K562 (cell line): ENCODE measurements at regions not wholly inside any gene's neighbourhood (a gene's known extent, or its start where the extent isn't known, plus 50 kb on each side); places are given as distances from the start of the nearest gene placed in this dataset.

Source experiments
- MTA2 ChIP-seq: fragments of 450-650 bp; IDR thresholded peaks from 2 replicates; pipeline ENCODE4 v1.6.1; 2016; ENCODE audit warnings: low read depth
- MYNN ChIP-seq, 2 experiments: sonication (generic); formaldehyde crosslinking in 1 of 2; IDR thresholded peaks; 2 replicates each; pipeline versions ENCODE4 v1.5.0 to v1.6.1; 2016 to 2020; ENCODE audit warnings: antibody characterized with exemption in 1 of 2, missing genetic modification reagents in 1 of 2
- NR1H2 ChIP-seq: sonication (generic); formaldehyde crosslinking; IDR thresholded peaks from 2 replicates; pipeline ENCODE4 v1.4.0; 2020; ENCODE audit warnings: mild to moderate bottlenecking, missing genetic modification reagents
- U2AF1 ChIP-seq: fragments of 200-400 bp; formaldehyde crosslinking; optimal IDR thresholded peaks from 2 replicates; pipeline ENCODE3; 2017; ENCODE audit warnings: mild to moderate bottlenecking, low read depth, low read length, moderate library complexity
- ZNF57 ChIP-seq: fragments of 450-650 bp; formaldehyde crosslinking; IDR thresholded peaks from 2 replicates; pipeline ENCODE4 v1.4.0; 2020; ENCODE audit warnings: mild to moderate bottlenecking, moderate library complexity
- TF ChIP-seq, protein P1 (sequence below), 3 experiments: IDR thresholded peaks in 2 of 3; conservative IDR thresholded peaks in 1 of 3; 2 replicates each; pipeline ENCODE4 v1.5.1; 2011 to 2012; ENCODE audit warnings: low read length in 3 of 3, mild to moderate bottlenecking in 3 of 3, control low read depth in 2 of 3, improper control_type of control experiment in 1 of 3, inconsistent platforms in 1 of 3, low read depth in 1 of 3, mixed read lengths in 1 of 3, moderate library complexity in 1 of 3; ENCODE audit not compliant: insufficient read depth in 2 of 3

DNA sequence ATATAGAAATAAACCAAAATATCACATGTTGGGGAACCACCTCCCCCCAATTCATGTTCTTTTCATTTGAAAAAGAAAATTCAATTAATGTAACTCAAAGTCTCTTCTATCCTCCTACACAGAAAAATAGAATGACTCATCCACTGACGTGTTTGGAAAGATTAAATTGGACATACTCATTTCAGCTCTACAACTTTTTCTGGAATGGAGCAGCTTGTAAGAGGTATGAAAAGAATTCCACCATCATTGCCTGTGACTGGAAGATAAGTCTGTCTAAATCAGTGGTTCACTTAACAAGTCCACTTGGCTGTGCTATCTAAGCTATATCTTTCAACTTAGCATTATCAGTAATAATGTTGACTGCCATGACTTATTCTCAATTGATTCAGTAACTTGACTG is 702.3 kb downstream of the BRINP3 start:
- TF ChIP-seq U2AF1 (no peak), MYNN (IDR thresholded peaks at IDR 0.05) (no peak), MYNN (CRISPR knock-in tag; IDR thresholded peaks at IDR 0.05) (no peak), ZNF57 (CRISPR knock-in tag) (no peak), NR1H2 (CRISPR knock-in tag) (no peak), MTA2 (no peak)
- TF ChIP-seq, protein P1, sequence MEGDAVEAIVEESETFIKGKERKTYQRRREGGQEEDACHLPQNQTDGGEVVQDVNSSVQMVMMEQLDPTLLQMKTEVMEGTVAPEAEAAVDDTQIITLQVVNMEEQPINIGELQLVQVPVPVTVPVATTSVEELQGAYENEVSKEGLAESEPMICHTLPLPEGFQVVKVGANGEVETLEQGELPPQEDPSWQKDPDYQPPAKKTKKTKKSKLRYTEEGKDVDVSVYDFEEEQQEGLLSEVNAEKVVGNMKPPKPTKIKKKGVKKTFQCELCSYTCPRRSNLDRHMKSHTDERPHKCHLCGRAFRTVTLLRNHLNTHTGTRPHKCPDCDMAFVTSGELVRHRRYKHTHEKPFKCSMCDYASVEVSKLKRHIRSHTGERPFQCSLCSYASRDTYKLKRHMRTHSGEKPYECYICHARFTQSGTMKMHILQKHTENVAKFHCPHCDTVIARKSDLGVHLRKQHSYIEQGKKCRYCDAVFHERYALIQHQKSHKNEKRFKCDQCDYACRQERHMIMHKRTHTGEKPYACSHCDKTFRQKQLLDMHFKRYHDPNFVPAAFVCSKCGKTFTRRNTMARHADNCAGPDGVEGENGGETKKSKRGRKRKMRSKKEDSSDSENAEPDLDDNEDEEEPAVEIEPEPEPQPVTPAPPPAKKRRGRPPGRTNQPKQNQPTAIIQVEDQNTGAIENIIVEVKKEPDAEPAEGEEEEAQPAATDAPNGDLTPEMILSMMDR (IDR thresholded peaks at IDR 0.05 in 2 of 3, conservative IDR thresholded peaks at IDR 0.05 in 1 of 3; ENCODE audit: insufficient read depth in 2 of 3, low read depth in 1 of 3, low read length in 3 of 3), result no peak
